ENCODE measurements at regions not wholly inside any gene's neighbourhood (a gene's known extent, or its start where the extent isn't known, plus 50 kb on each side); places are given as distances from the start of the nearest gene placed in this dataset.

DNA sequence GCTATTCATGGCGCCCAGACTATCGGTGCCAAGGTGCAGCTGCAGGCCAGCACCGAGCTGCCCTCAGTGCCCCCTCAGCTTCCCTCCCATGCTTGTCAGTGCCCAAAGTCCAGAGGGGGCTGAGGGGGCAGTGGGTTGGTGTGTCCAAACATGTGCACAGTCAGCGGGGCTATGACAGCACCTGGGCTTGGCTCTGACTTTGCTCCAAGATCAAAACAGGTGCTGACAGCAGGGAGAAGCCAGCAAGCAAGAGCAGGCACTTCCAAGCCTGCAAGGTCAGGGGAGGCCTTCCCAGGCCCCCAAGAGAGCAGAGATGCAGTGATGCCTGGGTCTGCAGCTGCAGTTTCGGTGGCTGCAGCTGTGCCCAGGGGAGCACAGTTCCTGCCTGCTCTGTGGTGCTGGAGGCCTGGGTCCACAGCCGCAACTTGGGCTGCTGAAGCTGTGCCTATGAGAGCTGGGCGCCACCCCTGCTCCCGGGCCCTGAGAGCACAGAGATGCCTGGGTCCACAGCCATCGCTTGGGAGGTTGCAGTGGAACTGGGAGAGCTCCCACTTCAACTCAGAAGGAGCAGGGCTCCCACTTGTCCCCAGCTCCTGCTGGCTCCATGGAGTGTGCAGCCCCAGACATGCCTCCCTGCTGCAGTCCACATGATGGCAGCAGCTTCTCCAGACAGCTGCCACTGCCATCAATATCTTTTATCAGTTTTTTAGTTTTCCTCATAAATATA lies 775.3 kb upstream of the POU3F3 start:
- TF ChIP-seq, protein P1, sequence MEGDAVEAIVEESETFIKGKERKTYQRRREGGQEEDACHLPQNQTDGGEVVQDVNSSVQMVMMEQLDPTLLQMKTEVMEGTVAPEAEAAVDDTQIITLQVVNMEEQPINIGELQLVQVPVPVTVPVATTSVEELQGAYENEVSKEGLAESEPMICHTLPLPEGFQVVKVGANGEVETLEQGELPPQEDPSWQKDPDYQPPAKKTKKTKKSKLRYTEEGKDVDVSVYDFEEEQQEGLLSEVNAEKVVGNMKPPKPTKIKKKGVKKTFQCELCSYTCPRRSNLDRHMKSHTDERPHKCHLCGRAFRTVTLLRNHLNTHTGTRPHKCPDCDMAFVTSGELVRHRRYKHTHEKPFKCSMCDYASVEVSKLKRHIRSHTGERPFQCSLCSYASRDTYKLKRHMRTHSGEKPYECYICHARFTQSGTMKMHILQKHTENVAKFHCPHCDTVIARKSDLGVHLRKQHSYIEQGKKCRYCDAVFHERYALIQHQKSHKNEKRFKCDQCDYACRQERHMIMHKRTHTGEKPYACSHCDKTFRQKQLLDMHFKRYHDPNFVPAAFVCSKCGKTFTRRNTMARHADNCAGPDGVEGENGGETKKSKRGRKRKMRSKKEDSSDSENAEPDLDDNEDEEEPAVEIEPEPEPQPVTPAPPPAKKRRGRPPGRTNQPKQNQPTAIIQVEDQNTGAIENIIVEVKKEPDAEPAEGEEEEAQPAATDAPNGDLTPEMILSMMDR (IDR thresholded peaks at IDR 0.05 in 8 of 11, conservative IDR thresholded peaks at IDR 0.05 in 3 of 11): no peak
- no peak for TF ChIP-seq POLR2AphosphoS5 (IDR thresholded peaks at IDR 0.05)
- no peak for TF ChIP-seq POLR2A (IDR thresholded peaks at IDR 0.05)

All from spleen (tissue), 7 donors.